ENCODE measurements at regions not wholly inside any gene's neighbourhood (a gene's known extent, or its start where the extent isn't known, plus 50 kb on each side); places are given as distances from the start of the nearest gene placed in this dataset.

DNA sequence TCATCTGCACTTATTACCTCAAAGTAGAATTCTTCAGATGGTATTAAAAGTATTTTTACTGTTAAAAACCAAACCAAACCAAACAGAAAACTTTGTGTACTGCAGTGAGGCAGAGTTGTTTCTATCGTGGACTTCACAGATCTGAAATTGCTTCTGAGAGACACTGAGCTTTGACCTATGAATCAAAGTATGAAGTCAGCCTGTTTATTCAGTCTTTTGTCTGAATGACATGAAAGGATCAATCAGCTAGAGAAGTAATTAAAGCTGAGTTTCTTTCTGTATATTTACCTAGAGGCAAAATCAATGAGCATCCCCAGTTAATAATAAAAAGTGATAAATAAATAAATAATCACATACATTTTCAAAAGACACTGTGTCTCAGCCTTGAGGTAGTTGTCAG lies 2121.0 kb downstream of the PCDH7 start:
- TF ChIP-seq, protein P1, sequence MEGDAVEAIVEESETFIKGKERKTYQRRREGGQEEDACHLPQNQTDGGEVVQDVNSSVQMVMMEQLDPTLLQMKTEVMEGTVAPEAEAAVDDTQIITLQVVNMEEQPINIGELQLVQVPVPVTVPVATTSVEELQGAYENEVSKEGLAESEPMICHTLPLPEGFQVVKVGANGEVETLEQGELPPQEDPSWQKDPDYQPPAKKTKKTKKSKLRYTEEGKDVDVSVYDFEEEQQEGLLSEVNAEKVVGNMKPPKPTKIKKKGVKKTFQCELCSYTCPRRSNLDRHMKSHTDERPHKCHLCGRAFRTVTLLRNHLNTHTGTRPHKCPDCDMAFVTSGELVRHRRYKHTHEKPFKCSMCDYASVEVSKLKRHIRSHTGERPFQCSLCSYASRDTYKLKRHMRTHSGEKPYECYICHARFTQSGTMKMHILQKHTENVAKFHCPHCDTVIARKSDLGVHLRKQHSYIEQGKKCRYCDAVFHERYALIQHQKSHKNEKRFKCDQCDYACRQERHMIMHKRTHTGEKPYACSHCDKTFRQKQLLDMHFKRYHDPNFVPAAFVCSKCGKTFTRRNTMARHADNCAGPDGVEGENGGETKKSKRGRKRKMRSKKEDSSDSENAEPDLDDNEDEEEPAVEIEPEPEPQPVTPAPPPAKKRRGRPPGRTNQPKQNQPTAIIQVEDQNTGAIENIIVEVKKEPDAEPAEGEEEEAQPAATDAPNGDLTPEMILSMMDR (conservative IDR thresholded peaks at IDR 0.05; ENCODE audit: low read length) = no peak
- TF ChIP-seq EZH2phosphoT487 (IDR thresholded peaks at IDR 0.05; ENCODE audit: borderline replicate concordance, low read depth, low read length) = no peak
